B cell (primary cell): ENCODE measurements at regions not wholly inside any gene's neighbourhood (a gene's known extent, or its start where the extent isn't known, plus 50 kb on each side); places are given as distances from the start of the nearest gene placed in this dataset.

ENCODE experiments used
- ATAC-seq: fragments of 200-7000 bp; cut with Tn5 transposase; one replicate; pipeline ENCODE4 v1.10.0; 2021; ENCODE audit warnings: low read depth, mild to moderate bottlenecking, moderate number of reproducible peaks, moderate library complexity
- CTCF ChIA-PET: fragments of 350-600 bp; sonication (Branson Sonifier 250); formaldehyde crosslinking; loops from one replicate; lab custom pipeline; 2021; ENCODE audit warnings: antibody characterized with exemption, inconsistent platforms; lab: Charles Lee
- POLR2A ChIA-PET: fragments of 350-600 bp; sonication (Branson Sonifier 250); formaldehyde crosslinking; loops from one replicate; lab custom pipeline; 2021; ENCODE audit warnings: antibody characterized with exemption; lab: Charles Lee
- DNase-seq: peaks from one replicate; pipeline ENCODE4 v3.0.0; 2013
- H2AFZ ChIP-seq: 2 replicates; pipeline ENCODE4 v1.6.1; 2012; ENCODE audit warnings: mild to moderate bottlenecking, low read depth, low read length; ENCODE audit not compliant: insufficient read depth, poor library complexity, severe bottlenecking
- H3K27ac ChIP-seq, 2 donors: 1 replicate in 1 of 2; 2 replicates in 1 of 2; pipeline ENCODE4 v1.5.1; 2012 to 2013; ENCODE audit warnings: low read length in 2 of 2, mild to moderate bottlenecking in 2 of 2, moderate library complexity in 1 of 2
- H3K27me3 ChIP-seq, 4 experiments: fragments of 200-600 bp in 1 of 4; sonication (generic) in 1 of 4; replicated peaks in 1 of 4; 1 replicate in 2 of 4; 2 replicates in 2 of 4; pipeline versions ENCODE4 v1.6.1 to v1.7.0; 2013 to 2016; ENCODE audit warnings: low read length in 3 of 4, mild to moderate bottlenecking in 2 of 4, mixed read lengths in 1 of 4, moderate library complexity in 1 of 4; ENCODE audit not compliant: insufficient read depth in 4 of 4, control insufficient read depth in 3 of 4; ENCODE audit errors: control extremely low read depth in 1 of 4
- H3K36me3 ChIP-seq, 2 experiments: replicated peaks in 1 of 2; 1 replicate in 1 of 2; 2 replicates in 1 of 2; pipeline versions ENCODE4 v1.6.1 to v1.7.1; 2013; ENCODE audit warnings: low read length in 1 of 2; ENCODE audit not compliant: insufficient read depth in 2 of 2, control insufficient read depth in 1 of 2; ENCODE audit errors: control extremely low read depth in 1 of 2, extremely low read depth in 1 of 2
- H3K4me1 ChIP-seq, 2 donors: fragments of 200-600 bp in 1 of 2; sonication (generic) in 1 of 2; 1 replicate in 1 of 2; 2 replicates in 1 of 2; pipeline versions ENCODE4 v1.5.1 to v1.6.1; 2013 to 2017; ENCODE audit warnings: low read length in 2 of 2; ENCODE audit not compliant: control insufficient read depth in 2 of 2, insufficient read depth in 2 of 2
- H3K4me2 ChIP-seq: replicated peaks from 2 replicates; pipeline ENCODE3; 2012; ENCODE audit warnings: mild to moderate bottlenecking, low read depth, low read length; ENCODE audit not compliant: poor library complexity, severe bottlenecking
- H3K4me3 ChIP-seq, 5 experiments: fragments of 200-600 bp in 1 of 5; sonication (generic) in 1 of 5; 1 replicate in 3 of 5; 2 replicates in 2 of 5; pipeline versions ENCODE4 v1.5.1 to v1.7.0; 2011 to 2016; ENCODE audit warnings: low read length in 4 of 5, mild to moderate bottlenecking in 4 of 5, low read depth in 2 of 5, control low read depth in 1 of 5, moderate library complexity in 1 of 5; ENCODE audit not compliant: insufficient read depth in 1 of 5; ENCODE audit errors: control extremely low read depth in 1 of 5, extremely low read depth in 1 of 5
- H3K79me2 ChIP-seq: fragments of 200-600 bp; sonication (generic); one replicate; pipeline ENCODE4 v1.6.0; 2016; ENCODE audit warnings: low read length; ENCODE audit not compliant: control insufficient read depth, insufficient read depth
- H3K9ac ChIP-seq: fragments of 200-600 bp; sonication (generic); 2 replicates; pipeline ENCODE4 v1.6.1; 2017; ENCODE audit warnings: mild to moderate bottlenecking, low read length, moderate library complexity
- H3K9me3 ChIP-seq, 3 donors: one replicate each; pipeline versions ENCODE4 v1.6.1 to v1.7.1; 2013; ENCODE audit warnings: low read length in 2 of 3; ENCODE audit not compliant: control insufficient read depth in 2 of 3, insufficient read depth in 1 of 3; ENCODE audit errors: control extremely low read depth in 1 of 3
- H4K20me1 ChIP-seq: 2 replicates; pipeline ENCODE4 v1.6.0; 2012; ENCODE audit warnings: mild to moderate bottlenecking, low read length; ENCODE audit not compliant: insufficient read depth, control insufficient read depth, poor library complexity, severe bottlenecking
- H3K27ac Mint-ChIP-seq: one replicate; pipeline ENCODE4 v1.8.0; 2021; ENCODE audit warnings: mixed read lengths
- H3K27me3 Mint-ChIP-seq: one replicate; pipeline ENCODE4 v1.8.0; 2021; ENCODE audit warnings: mixed read lengths
- H3K4me1 Mint-ChIP-seq: one replicate; pipeline ENCODE4 v1.8.0; 2021; ENCODE audit warnings: mixed read lengths
- H3K4me3 Mint-ChIP-seq: one replicate; pipeline ENCODE4 v1.8.0; 2021; ENCODE audit warnings: mixed read lengths
- H3K9me3 Mint-ChIP-seq: one replicate; pipeline ENCODE4 v1.8.0; 2022; ENCODE audit warnings: mixed read lengths; ENCODE audit not compliant: insufficient read depth
- EZH2 ChIP-seq: IDR thresholded peaks from 2 replicates; pipeline ENCODE4 v1.6.1; 2012; ENCODE audit warnings: borderline replicate concordance, low read depth, mild to moderate bottlenecking, moderate library complexity, low read length; ENCODE audit not compliant: insufficient read depth, poor library complexity, severe bottlenecking
- WGBS: methylation state at CpG from one replicate; pipeline ENCODE4 v1.1.5; 2013; ENCODE audit warnings: missing lambda C conversion rate; ENCODE audit not compliant: insufficient coverage; 5-methylcytosine and 5-hydroxymethylcytosine counted together
- intact Hi-C: fragments of 100-400 bp; cut with micrococcal nuclease; formaldehyde crosslinking; loops from one replicate; pipeline ENCODE4 v1.10.0; 2022
- TF ChIP-seq, protein P1 (sequence below): fragments of 200-600 bp; IDR thresholded peaks from one replicate; pipeline ENCODE4 v1.8.0; 2022; ENCODE audit warnings: antibody characterized with exemption, mild to moderate bottlenecking

DNA sequence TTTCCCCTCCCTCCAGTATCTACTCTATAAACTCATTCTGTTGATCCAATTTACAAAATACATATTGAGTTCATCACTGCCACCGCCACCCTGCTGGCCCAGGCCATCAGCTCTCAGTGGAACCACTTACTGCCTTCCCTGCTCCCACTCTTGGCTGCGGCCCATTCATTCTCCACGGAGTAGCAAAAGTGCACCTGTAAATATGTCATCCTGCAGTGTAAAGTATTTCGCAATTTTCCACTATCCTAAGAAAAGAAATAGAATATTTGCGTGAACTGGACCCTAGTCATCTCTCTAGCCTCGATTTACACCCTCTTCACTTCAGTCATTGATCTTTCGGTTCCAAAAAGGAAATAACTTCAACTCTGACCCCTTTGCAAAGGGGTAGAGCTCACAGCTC is 258.3 kb upstream of the TFAP2D start:
- ChIA-PET CTCF (no interaction called here), POLR2A (no interaction called here)
- ATAC-seq (no peak), DNase-seq (no peak)
- Mint-ChIP-seq H3K4me1 (no peaks in the 10 kb centered on the region), H3K27me3 (no peaks in the 10 kb centered on the region), H3K4me3 (no peak overlapping the region), H3K9me3 (peaks cover 2% of the 10 kb centered on the region), H3K27ac (no peak overlapping the region)
- Histone ChIP-seq H3K27ac (no peak overlapping the region), H3K9ac (no peak overlapping the region), H3K27me3 (no peaks in the 10 kb centered on the region), H2AFZ (no peak overlapping the region), H3K36me3 (no peaks in the 10 kb centered on the region), H3K9me3 (peaks cover 0 to 3% (median 0%) of the 10 kb centered on the region in 3 donors), H3K79me2 (no peaks in the 10 kb centered on the region), H3K4me3 (no peak overlapping the region), H3K4me2 (no peak overlapping the region), H4K20me1 (no peaks in the 10 kb centered on the region), H3K4me1 (no peaks in the 10 kb centered on the region)
- intact Hi-C loops: no loop called here
- TF ChIP-seq, protein P1, sequence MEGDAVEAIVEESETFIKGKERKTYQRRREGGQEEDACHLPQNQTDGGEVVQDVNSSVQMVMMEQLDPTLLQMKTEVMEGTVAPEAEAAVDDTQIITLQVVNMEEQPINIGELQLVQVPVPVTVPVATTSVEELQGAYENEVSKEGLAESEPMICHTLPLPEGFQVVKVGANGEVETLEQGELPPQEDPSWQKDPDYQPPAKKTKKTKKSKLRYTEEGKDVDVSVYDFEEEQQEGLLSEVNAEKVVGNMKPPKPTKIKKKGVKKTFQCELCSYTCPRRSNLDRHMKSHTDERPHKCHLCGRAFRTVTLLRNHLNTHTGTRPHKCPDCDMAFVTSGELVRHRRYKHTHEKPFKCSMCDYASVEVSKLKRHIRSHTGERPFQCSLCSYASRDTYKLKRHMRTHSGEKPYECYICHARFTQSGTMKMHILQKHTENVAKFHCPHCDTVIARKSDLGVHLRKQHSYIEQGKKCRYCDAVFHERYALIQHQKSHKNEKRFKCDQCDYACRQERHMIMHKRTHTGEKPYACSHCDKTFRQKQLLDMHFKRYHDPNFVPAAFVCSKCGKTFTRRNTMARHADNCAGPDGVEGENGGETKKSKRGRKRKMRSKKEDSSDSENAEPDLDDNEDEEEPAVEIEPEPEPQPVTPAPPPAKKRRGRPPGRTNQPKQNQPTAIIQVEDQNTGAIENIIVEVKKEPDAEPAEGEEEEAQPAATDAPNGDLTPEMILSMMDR: no peak
- TF ChIP-seq EZH2: no peak
- WGBS: 90% methylated on average over 4 of the region's 7 CpGs

DNA sequence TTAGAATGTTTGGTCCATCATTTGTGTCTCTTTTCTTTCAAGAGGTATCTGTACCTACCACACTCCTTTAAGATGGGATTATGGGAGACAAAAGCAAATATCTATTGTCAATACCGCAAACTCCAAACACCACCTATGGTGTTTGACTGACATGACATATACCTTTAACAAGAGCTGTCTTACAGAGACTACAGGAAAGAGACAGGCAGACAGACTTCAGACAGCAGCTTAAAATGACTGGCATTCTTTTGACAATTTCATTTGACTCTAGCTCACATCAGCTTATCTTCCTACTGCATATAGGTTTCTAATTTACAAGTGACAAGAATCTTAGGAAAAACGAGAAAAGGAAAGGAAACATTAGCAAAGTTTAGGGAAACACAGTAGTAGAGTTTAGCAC is 256.0 kb upstream of the TFAP2D start:
- H3K4me1 ChIP-seq: no peaks in the 10 kb centered on the region
- no peak overlapping the region for H3K4me2 ChIP-seq
- H3K9ac ChIP-seq: no peak overlapping the region
- no peak overlapping the region for H3K27ac ChIP-seq
- TF ChIP-seq, protein P1: no peak
- TF ChIP-seq EZH2: no peak
- WGBS: no CpG with 5 or more reads among the region's 2 CpGs
- no peaks in the 10 kb centered on the region for H3K27me3 Mint-ChIP-seq
- POLR2A ChIA-PET: no interaction called here
- CTCF ChIA-PET: no interaction called here
- H3K36me3 ChIP-seq: no peaks in the 10 kb centered on the region
- H2AFZ ChIP-seq: no peak overlapping the region
- H3K4me3 Mint-ChIP-seq: no peak overlapping the region
- H3K9me3 Mint-ChIP-seq: no peaks in the 10 kb centered on the region
- H3K9me3 ChIP-seq: peaks cover 0 to 3% (median 0%) of the 10 kb centered on the region in 3 donors
- ATAC-seq (no peak), DNase-seq (no peak)
- H3K27me3 ChIP-seq: no peaks in the 10 kb centered on the region
- no peaks in the 10 kb centered on the region for H4K20me1 ChIP-seq
- intact Hi-C loops: no loop called here
- no peak overlapping the region for H3K27ac Mint-ChIP-seq
- H3K4me3 ChIP-seq: no peak overlapping the region
- H3K4me1 Mint-ChIP-seq: no peaks in the 10 kb centered on the region
- H3K79me2 ChIP-seq: no peaks in the 10 kb centered on the region
